ENCODE measurements at regions not wholly inside any gene's neighbourhood (a gene's known extent, or its start where the extent isn't known, plus 50 kb on each side); places are given as distances from the start of the nearest gene placed in this dataset.
"Not testable (repeated sequence)": the region's sequence is repeated elsewhere in the genome, so short reads cannot be mapped to it uniquely, and the experiment has no call there.

DNA sequence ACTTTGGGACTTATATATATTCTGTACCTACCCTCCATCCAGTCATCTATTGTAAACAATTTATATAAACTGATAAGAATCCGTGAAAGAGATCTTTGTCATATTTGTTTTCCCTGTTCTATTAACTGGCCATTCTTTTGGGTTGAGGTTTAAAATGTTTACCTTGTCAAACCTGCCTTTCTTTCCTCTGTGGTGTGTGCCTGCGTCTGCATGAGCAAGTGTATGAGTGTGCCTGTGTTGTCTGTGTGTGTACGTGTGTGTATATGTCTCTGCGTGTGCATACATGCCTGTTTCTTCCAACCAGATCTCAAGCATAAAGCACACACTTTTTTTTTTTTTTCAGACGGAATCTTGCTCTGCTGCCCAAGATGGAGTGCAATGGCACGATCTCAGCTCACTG, 201.5 kb downstream of the C16orf95 start:
- no peaks in the 10 kb centered on the region for H3K27me3 ChIP-seq (ENCODE audit: control insufficient read depth, insufficient read depth, low read length)
- no CpG with 5 or more reads among the region's 6 CpGs for WGBS (ENCODE audit: insufficient coverage, insufficient read length)
- DNase-seq (ENCODE audit: low read depth, low spot score): no peak
- no peaks in the 10 kb centered on the region for H3K9me3 ChIP-seq (ENCODE audit: control insufficient read depth, insufficient read depth, low read length)
- 0 out of 2 replicates have a peak, but pooled peaks cover 1% of the 10 kb centered on the region for H3K4me1 ChIP-seq (ENCODE audit: control insufficient read depth, insufficient read depth, low read length)
- H3K27ac ChIP-seq (ENCODE audit: low read length): no peak overlapping the region
- H3K36me3 ChIP-seq (ENCODE audit: control insufficient read depth, insufficient read depth, low read length): no peaks in the 10 kb centered on the region
- no peak overlapping the region for H3K4me3 ChIP-seq (ENCODE audit: low read length)

- H3K36me3 ChIP-seq (ENCODE audit: control insufficient read depth, insufficient read depth, low read length): no peaks in the 10 kb centered on the region
- H3K4me3 ChIP-seq (ENCODE audit: low read length): no peak overlapping the region
- H3K27me3 ChIP-seq (ENCODE audit: control insufficient read depth, insufficient read depth, low read length): no peaks in the 10 kb centered on the region
- H3K9me3 ChIP-seq (ENCODE audit: control insufficient read depth, insufficient read depth, low read length): no peaks in the 10 kb centered on the region
- DNase-seq (ENCODE audit: low read depth, low spot score): no peak
- H3K4me1 ChIP-seq (ENCODE audit: control insufficient read depth, insufficient read depth, low read length): no peaks in the 10 kb centered on the region
- WGBS (ENCODE audit: insufficient coverage, insufficient read length): no CpG with 5 or more reads among the region's 12 CpGs
- H3K27ac ChIP-seq (ENCODE audit: low read length): no peak overlapping the region
These were observed 199.3 kb downstream of the C16orf95 start for GRCh38 chr16:87117936-87118335.

- WGBS (ENCODE audit: insufficient coverage, insufficient read length): no CpG with 5 or more reads among the region's 2 CpGs
- no peak overlapping the region for H3K27ac ChIP-seq (ENCODE audit: low read length)
These were observed 198.0 kb downstream of the C16orf95 start for GRCh38 chr16:87119168-87119567.

DNA sequence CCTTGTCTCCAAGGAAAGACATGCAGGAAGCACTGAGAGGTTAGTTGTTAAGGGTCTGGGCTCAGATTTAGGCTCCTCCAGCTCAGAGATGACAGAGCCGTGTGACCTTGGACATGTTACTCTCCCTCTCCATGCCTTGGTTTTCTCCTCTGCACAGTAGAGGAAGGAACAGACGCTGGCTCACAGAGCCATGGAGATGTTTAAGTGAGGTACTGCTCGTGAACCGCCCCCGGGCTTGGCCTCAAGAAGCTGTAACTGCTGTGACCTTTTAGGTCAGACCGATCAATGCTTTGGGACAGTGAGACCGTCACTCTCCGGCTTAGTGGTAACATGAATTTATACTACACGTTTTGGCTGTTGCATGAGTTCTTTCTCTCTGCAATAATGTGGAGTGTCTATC, 197.4 kb downstream of the C16orf95 start:
- no peaks in the 10 kb centered on the region for H3K4me1 ChIP-seq (ENCODE audit: control insufficient read depth, insufficient read depth, low read length)
- H3K27me3 ChIP-seq (ENCODE audit: control insufficient read depth, insufficient read depth, low read length): no peaks in the 10 kb centered on the region
- no peak overlapping the region for H3K27ac ChIP-seq (ENCODE audit: low read length)
- no peak for DNase-seq (ENCODE audit: low read depth, low spot score)
- H3K36me3 ChIP-seq (ENCODE audit: control insufficient read depth, insufficient read depth, low read length): no peaks in the 10 kb centered on the region
- no peaks in the 10 kb centered on the region for H3K9me3 ChIP-seq (ENCODE audit: control insufficient read depth, insufficient read depth, low read length)
- H3K4me3 ChIP-seq (ENCODE audit: low read length): no peak overlapping the region
- no CpG with 5 or more reads among the region's 9 CpGs for WGBS (ENCODE audit: insufficient coverage, insufficient read length)

More at GRCh38 chr16:87119168-87119567, 198.0 kb downstream of the C16orf95 start:
- Histone ChIP-seq H3K9me3 (ENCODE audit: control insufficient read depth, insufficient read depth, low read length) (no peaks in the 10 kb centered on the region), H3K36me3 (ENCODE audit: control insufficient read depth, insufficient read depth, low read length) (no peaks in the 10 kb centered on the region), H3K4me1 (ENCODE audit: control insufficient read depth, insufficient read depth, low read length) (no peaks in the 10 kb centered on the region), H3K27me3 (ENCODE audit: control insufficient read depth, insufficient read depth, low read length) (no peaks in the 10 kb centered on the region), H3K4me3 (ENCODE audit: low read length) (no peak overlapping the region)
- DNase-seq (ENCODE audit: low read depth, low spot score): no peak

DNA sequence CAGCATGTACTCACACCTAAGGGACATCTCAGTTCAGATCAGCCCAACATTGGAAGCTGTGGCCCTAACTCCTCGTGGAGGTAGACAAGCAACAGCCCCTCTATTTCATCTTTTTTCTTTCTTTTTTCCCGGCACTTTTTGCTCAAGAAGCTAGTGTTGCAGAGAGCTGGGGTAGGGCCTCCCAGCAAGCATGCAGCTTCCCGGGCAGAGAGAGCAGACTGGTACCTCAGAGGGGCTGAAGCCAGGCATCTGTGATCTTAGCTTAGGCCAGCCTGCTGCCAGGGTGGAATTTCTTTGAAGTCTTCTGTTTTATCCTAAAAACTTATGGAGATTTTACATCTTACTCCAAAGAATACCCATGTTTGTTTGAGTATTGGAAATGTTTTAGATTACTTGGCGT, 195.4 kb downstream of the C16orf95 start:
- H3K4me1 ChIP-seq (ENCODE audit: control insufficient read depth, insufficient read depth, low read length): no peaks in the 10 kb centered on the region
- H3K27me3 ChIP-seq (ENCODE audit: control insufficient read depth, insufficient read depth, low read length): no peaks in the 10 kb centered on the region
- DNase-seq (ENCODE audit: low read depth, low spot score): no peak
- no peaks in the 10 kb centered on the region for H3K36me3 ChIP-seq (ENCODE audit: control insufficient read depth, insufficient read depth, low read length)
- no peak overlapping the region for H3K4me3 ChIP-seq (ENCODE audit: low read length)
- no peak overlapping the region for H3K27ac ChIP-seq (ENCODE audit: low read length)
- WGBS (ENCODE audit: insufficient coverage, insufficient read length): no CpG with 5 or more reads among the region's 4 CpGs
- no peaks in the 10 kb centered on the region for H3K9me3 ChIP-seq (ENCODE audit: control insufficient read depth, insufficient read depth, low read length)

- Histone ChIP-seq H3K9me3 (ENCODE audit: control insufficient read depth, insufficient read depth, low read length) (no peaks in the 10 kb centered on the region), H3K4me1 (ENCODE audit: control insufficient read depth, insufficient read depth, low read length) (no peaks in the 10 kb centered on the region), H3K36me3 (ENCODE audit: control insufficient read depth, insufficient read depth, low read length) (no peaks in the 10 kb centered on the region), H3K27ac (ENCODE audit: low read length) (no peak overlapping the region), H3K27me3 (ENCODE audit: control insufficient read depth, insufficient read depth, low read length) (no peaks in the 10 kb centered on the region), H3K4me3 (ENCODE audit: low read length) (no peak overlapping the region)
- no peak for DNase-seq (ENCODE audit: low read depth, low spot score)
- WGBS (ENCODE audit: insufficient coverage, insufficient read length): no CpG with 5 or more reads among the region's 12 CpGs
These were observed 193.7 kb downstream of the C16orf95 start for GRCh38 chr16:87123356-87124001.

GRCh38 chr16:87124405-87124804, 192.8 kb downstream of the C16orf95 start:
- not testable (repeated sequence) for H3K4me1 ChIP-seq (ENCODE audit: control insufficient read depth, insufficient read depth, low read length); H3K9me3 ChIP-seq (ENCODE audit: control insufficient read depth, insufficient read depth, low read length); H3K27me3 ChIP-seq (ENCODE audit: control insufficient read depth, insufficient read depth, low read length); H3K27ac ChIP-seq (ENCODE audit: low read length); H3K36me3 ChIP-seq (ENCODE audit: control insufficient read depth, insufficient read depth, low read length); H3K4me3 ChIP-seq (ENCODE audit: low read length); DNase-seq (ENCODE audit: low read depth, low spot score)
- WGBS (ENCODE audit: insufficient coverage, insufficient read length): 100% methylated on average over 5 of the region's 9 CpGs

DNA sequence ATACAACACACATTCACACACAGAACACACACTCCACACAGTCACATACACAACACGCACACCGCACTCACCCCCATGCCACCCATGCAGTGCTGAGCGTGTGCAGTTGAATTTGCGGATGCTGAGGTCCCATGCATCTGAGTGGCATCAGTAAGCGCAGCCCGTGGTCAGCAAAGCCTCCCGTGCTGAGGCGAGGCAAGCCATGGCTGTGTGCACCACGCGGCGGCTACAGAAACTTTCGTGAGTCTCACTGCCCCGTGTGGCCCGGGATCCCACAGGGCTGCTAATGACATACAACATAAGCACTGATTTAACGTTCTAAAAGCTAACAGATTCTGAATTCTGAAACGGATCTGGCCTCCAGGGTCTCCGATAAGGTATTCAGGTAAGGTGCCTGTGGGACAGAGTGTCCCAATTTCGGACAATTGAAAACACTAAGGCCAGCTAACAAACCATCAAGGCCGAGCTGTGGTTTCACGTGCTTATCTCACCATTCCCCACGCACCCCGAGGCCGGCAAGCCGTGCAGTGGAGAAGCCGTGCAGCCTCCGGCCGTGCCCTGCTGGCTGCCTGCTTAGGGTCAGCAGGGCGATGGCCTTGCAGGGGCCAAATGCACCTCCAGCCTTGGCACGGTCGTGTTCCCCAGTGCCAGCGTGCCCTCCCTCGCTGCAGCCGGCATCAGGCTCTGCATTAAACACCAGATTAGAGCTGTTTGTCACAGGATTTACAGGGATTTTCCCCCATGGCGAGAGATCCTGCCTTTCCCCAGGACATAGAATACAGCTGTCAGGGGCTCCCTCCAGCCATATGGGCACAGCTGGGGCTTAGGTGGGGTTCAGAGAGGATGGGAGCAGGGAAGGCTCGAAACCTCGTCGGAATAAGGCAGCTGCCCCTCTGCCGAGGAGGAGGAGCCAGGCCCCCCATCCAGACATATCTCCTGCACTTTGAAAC, 191.7 kb downstream of the C16orf95 start:
- H3K9me3 ChIP-seq (ENCODE audit: control insufficient read depth, insufficient read depth, low read length): no peaks in the 10 kb centered on the region
- no peaks in the 10 kb centered on the region for H3K4me1 ChIP-seq (ENCODE audit: control insufficient read depth, insufficient read depth, low read length)
- WGBS (ENCODE audit: insufficient coverage, insufficient read length): 100% methylated on average over 2 of the region's 38 CpGs
- H3K4me3 ChIP-seq (ENCODE audit: low read length): no peak overlapping the region
- no peaks in the 10 kb centered on the region for H3K36me3 ChIP-seq (ENCODE audit: control insufficient read depth, insufficient read depth, low read length)
- no peak overlapping the region for H3K27ac ChIP-seq (ENCODE audit: low read length)
- DNase-seq (ENCODE audit: low read depth, low spot score): no peak
- H3K27me3 ChIP-seq (ENCODE audit: control insufficient read depth, insufficient read depth, low read length): no peaks in the 10 kb centered on the region

DNA sequence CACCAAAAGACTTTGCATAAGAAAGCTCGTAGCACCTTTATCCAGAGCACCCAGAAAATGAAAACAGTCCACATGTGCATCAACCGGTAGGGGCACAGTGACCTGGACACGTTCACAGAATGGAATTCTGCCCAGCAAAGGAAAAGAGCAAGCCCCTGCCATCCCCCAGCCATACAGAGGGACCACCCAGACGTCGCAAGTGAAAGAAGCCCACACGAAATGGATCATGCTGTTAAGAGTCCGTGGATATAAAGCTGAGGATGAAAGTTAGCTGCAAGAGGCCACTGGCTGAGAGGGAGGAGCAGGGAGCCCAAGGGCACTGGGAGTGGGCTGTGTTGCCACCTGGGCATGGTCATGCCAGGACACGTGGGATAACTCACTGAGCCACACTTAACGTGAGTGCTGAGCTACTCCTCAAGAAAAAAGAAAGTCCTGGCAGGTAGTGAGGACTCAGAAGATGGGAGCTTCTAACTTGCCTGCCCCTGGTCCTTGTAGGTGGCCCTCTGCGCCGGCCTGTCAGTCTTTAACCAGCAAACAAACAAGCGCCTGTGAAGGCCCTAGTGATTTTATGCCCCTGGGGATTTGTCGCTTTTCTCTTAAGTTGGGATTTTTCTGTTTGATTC, 190.7 kb downstream of the C16orf95 start:
- no CpG with 5 or more reads among the region's 13 CpGs for WGBS (ENCODE audit: insufficient coverage, insufficient read length)
- no peak for DNase-seq (ENCODE audit: low read depth, low spot score)
- no peaks in the 10 kb centered on the region for H3K4me1 ChIP-seq (ENCODE audit: control insufficient read depth, insufficient read depth, low read length)

GRCh38 chr16:87127061-87127765, 190.0 kb downstream of the C16orf95 start:
- H3K27me3 ChIP-seq (ENCODE audit: control insufficient read depth, insufficient read depth, low read length): no peaks in the 10 kb centered on the region
- no peak overlapping the region for H3K27ac ChIP-seq (ENCODE audit: low read length)
- WGBS (ENCODE audit: insufficient coverage, insufficient read length): no CpG with 5 or more reads among the region's 23 CpGs
- DNase-seq (ENCODE audit: low read depth, low spot score): no peak
- H3K4me1 ChIP-seq (ENCODE audit: control insufficient read depth, insufficient read depth, low read length): no peaks in the 10 kb centered on the region
- no peak overlapping the region for H3K4me3 ChIP-seq (ENCODE audit: low read length)
- H3K9me3 ChIP-seq (ENCODE audit: control insufficient read depth, insufficient read depth, low read length): no peaks in the 10 kb centered on the region
- no peaks in the 10 kb centered on the region for H3K36me3 ChIP-seq (ENCODE audit: control insufficient read depth, insufficient read depth, low read length)

More for the DNA sequence above, 190.7 kb downstream of the C16orf95 start:
- Histone ChIP-seq H3K9me3 (ENCODE audit: control insufficient read depth, insufficient read depth, low read length) (no peaks in the 10 kb centered on the region), H3K4me3 (ENCODE audit: low read length) (no peak overlapping the region), H3K27me3 (ENCODE audit: control insufficient read depth, insufficient read depth, low read length) (no peaks in the 10 kb centered on the region), H3K36me3 (ENCODE audit: control insufficient read depth, insufficient read depth, low read length) (no peaks in the 10 kb centered on the region), H3K27ac (ENCODE audit: low read length) (no peak overlapping the region)

Data from iPS DF 6.9 (cell line).